Kidney (tissue), 10 donors: ENCODE measurements at regions not wholly inside any gene's neighbourhood (a gene's known extent, or its start where the extent isn't known, plus 50 kb on each side); places are given as distances from the start of the nearest gene placed in this dataset.
"Not testable (repeated sequence)": the region's sequence is repeated elsewhere in the genome, so short reads cannot be mapped to it uniquely, and the experiment has no call there.

Source experiments
- DNase-seq, 5 donors: peaks; one replicate each; pipeline ENCODE4 v3.0.0-alpha.2; 2013 to 2020
- FAIRE-seq: peaks from 2 replicates; lab custom pipeline; 2012; peaks lifted over from hg19 to GRCh38; lab: Jason Lieb, UNC
- H3K27ac ChIP-seq, 2 donors: one replicate each; pipeline ENCODE4 v1.7.0; 2013; ENCODE audit warnings: low read depth in 2 of 2, low read length in 2 of 2, inconsistent platforms in 1 of 2
- H3K27me3 ChIP-seq: one replicate; pipeline ENCODE4 v1.7.1; 2013; ENCODE audit warnings: low read length, inconsistent platforms; ENCODE audit not compliant: control insufficient read depth, insufficient read depth
- H3K36me3 ChIP-seq, 3 donors: one replicate each; pipeline versions ENCODE4 v1.7.0 to v1.7.1; 2013; ENCODE audit warnings: low read length in 3 of 3, control low read depth in 1 of 3, inconsistent platforms in 1 of 3; ENCODE audit not compliant: insufficient read depth in 3 of 3, control insufficient read depth in 2 of 3
- H3K4me1 ChIP-seq, 3 donors: one replicate each; pipeline versions ENCODE4 v1.7.0 to v1.7.1; 2013; ENCODE audit warnings: low read length in 3 of 3, inconsistent platforms in 1 of 3, low read depth in 1 of 3; ENCODE audit not compliant: control insufficient read depth in 2 of 3, insufficient read depth in 2 of 3
- H3K4me3 ChIP-seq, 3 donors: one replicate each; pipeline versions ENCODE4 v1.7.0 to v1.8.1; 2013; ENCODE audit warnings: low read length in 3 of 3, control low read depth in 1 of 3, inconsistent platforms in 1 of 3
- H3K9ac ChIP-seq, 3 donors: one replicate each; pipeline versions ENCODE4 v1.7.0 to v1.7.1; 2013; ENCODE audit warnings: low read length in 3 of 3, control low read depth in 1 of 3, inconsistent platforms in 1 of 3
- H3K9me3 ChIP-seq, 3 donors: one replicate each; pipeline versions ENCODE4 v1.7.0 to v1.7.1; 2013; ENCODE audit warnings: low read length in 3 of 3, control low read depth in 1 of 3, inconsistent platforms in 1 of 3; ENCODE audit not compliant: control insufficient read depth in 2 of 3, insufficient read depth in 1 of 3
- intact Hi-C: fragments of 100-400 bp; cut with DNase I; formaldehyde crosslinking; loops from one replicate; pipeline ENCODE4 v1.11.1; 2022
- donor health status: control.
- donor health status: control.
- donor health status: DM: yes; HTN: yes; CAD: no.
- donor health status: Normal renal cell carcinoma (clear cell type).

GRCh38 chr1:121075254-121075805 lies 108.8 kb downstream of the FAM72B start:
- intact Hi-C loops, FAIRE-seq: not testable (repeated sequence)

GRCh38 chr1:121076674-121077073 lies 107.5 kb downstream of the FAM72B start:
- H3K4me1 ChIP-seq, intact Hi-C loops, H3K9me3 ChIP-seq, H3K4me3 ChIP-seq, H3K36me3 ChIP-seq, H3K9ac ChIP-seq, FAIRE-seq, DNase-seq, H3K27me3 ChIP-seq, H3K27ac ChIP-seq: not testable (repeated sequence)

More at GRCh38 chr1:121075254-121075805, 108.8 kb downstream of the FAM72B start:
- not testable (repeated sequence) for H3K4me3 ChIP-seq, H3K9ac ChIP-seq, H3K36me3 ChIP-seq, H3K27me3 ChIP-seq, H3K27ac ChIP-seq, H3K9me3 ChIP-seq, H3K4me1 ChIP-seq, DNase-seq

GRCh38 chr1:121079655-121080054 lies 104.5 kb downstream of the FAM72B start:
- DNase-seq, H3K36me3 ChIP-seq, intact Hi-C loops, H3K9me3 ChIP-seq, H3K9ac ChIP-seq, H3K27ac ChIP-seq, H3K4me1 ChIP-seq, H3K4me3 ChIP-seq, H3K27me3 ChIP-seq, FAIRE-seq: not testable (repeated sequence)

- DNase-seq, result peak in 1 of 5 donors; percentile 14
- intact Hi-C loops, H3K4me1 ChIP-seq, H3K9ac ChIP-seq, FAIRE-seq, H3K4me3 ChIP-seq, H3K36me3 ChIP-seq, H3K27ac ChIP-seq, H3K9me3 ChIP-seq, H3K27me3 ChIP-seq: not testable (repeated sequence)
These were observed 103.8 kb downstream of the FAM72B start for GRCh38 chr1:121080197-121080903.

DNA sequence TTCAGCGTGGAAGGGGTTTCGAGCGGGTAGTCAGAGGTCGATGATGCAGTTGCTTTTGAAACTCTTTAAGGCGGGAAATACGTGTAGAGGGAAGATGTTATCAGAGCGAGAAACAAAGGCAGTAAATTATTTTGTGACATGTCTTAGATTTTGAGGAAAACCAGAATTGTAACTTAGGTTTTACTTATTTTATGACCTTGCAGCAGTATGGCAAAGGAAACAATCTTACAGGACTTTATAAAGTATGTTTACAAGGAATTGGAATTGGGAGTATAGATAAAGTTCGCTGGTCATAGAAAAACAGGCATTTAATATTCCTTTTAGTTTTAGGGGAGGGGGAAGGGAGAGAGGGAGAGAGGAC lies 103.3 kb downstream of the FAM72B start:
- FAIRE-seq, H3K4me1 ChIP-seq, intact Hi-C loops, H3K4me3 ChIP-seq, H3K9ac ChIP-seq, H3K36me3 ChIP-seq, H3K9me3 ChIP-seq, H3K27me3 ChIP-seq, H3K27ac ChIP-seq: not testable (repeated sequence)
- peak in 1 of 5 donors; percentile 7 for DNase-seq

- FAIRE-seq, H3K4me1 ChIP-seq, H3K9me3 ChIP-seq, intact Hi-C loops, H3K9ac ChIP-seq, H3K27me3 ChIP-seq, H3K27ac ChIP-seq, H3K36me3 ChIP-seq, H3K4me3 ChIP-seq: not testable (repeated sequence)
- peak in 2 of 5 donors; percentile 0 for DNase-seq
These were observed 102.4 kb downstream of the FAM72B start for GRCh38 chr1:121081625-121082199.

GRCh38 chr1:121082995-121083394 lies 101.1 kb downstream of the FAM72B start:
- FAIRE-seq, DNase-seq, H3K9ac ChIP-seq, intact Hi-C loops, H3K9me3 ChIP-seq, H3K36me3 ChIP-seq, H3K27me3 ChIP-seq, H3K4me1 ChIP-seq, H3K4me3 ChIP-seq, H3K27ac ChIP-seq: not testable (repeated sequence)

DNA sequence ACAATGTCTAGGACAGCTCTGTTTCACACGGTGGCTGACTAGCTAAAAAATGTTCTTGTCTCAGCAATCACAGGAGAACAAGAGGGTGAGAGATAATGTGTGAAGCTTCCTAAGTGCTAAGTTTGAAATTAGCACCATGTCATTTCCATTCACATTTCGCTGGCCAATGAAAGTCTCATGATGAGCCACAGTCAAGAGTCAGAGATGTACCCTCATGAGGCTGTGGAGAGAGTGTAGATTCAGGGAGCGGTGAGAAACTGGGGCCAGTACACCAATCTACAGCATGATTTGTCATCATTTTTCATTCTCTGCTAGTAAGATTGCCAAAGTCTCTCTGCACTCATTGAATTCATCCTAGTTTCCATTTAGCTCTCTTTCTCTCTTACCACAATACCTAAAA lies 97.9 kb downstream of the FAM72B start:
- H3K27ac ChIP-seq, H3K9me3 ChIP-seq, FAIRE-seq, H3K4me3 ChIP-seq, H3K27me3 ChIP-seq, DNase-seq, H3K36me3 ChIP-seq, H3K9ac ChIP-seq, intact Hi-C loops, H3K4me1 ChIP-seq: not testable (repeated sequence)
